ENCODE measurements at regions not wholly inside any gene's neighbourhood (a gene's known extent, or its start where the extent isn't known, plus 50 kb on each side); places are given as distances from the start of the nearest gene placed in this dataset.

- no peaks in the 10 kb centered on the region for H3K36me3 ChIP-seq (ENCODE audit: control insufficient read depth in 2 of 2, extremely low read depth in 1 of 2, insufficient read depth in 2 of 2, low read length in 2 of 2)
- DNase-seq (ENCODE audit: low read depth, low spot score) (no peak), FAIRE-seq (no peak)
- no peak overlapping the region for H3K4me3 ChIP-seq (ENCODE audit: control insufficient read depth in 2 of 3, extremely low read depth in 1 of 3, insufficient read depth in 2 of 3, low read depth in 1 of 3, low read length in 3 of 3)
- no peak for TF ChIP-seq CTCF (optimal IDR thresholded peaks at IDR 0.05 in 1 of 3, IDR thresholded peaks at IDR 0.05 in 1 of 3, conservative IDR thresholded peaks at IDR 0.05 in 1 of 3; ENCODE audit: extremely low read depth in 1 of 3, insufficient read depth in 2 of 3, low read length in 3 of 3)
- no peak for TF ChIP-seq EZH2 (IDR thresholded peaks at IDR 0.05; ENCODE audit: low read length)
- H3K9me1 ChIP-seq (ENCODE audit: control insufficient read depth, extremely low read depth, insufficient read depth, low read length) = no peaks in the 10 kb centered on the region
- H2AFZ ChIP-seq (ENCODE audit: control insufficient read depth, low read length) = no peak overlapping the region
- H3K4me2 ChIP-seq (ENCODE audit: control insufficient read depth, extremely low read depth, insufficient read depth, low read depth, low read length) = no peak overlapping the region
- H3K79me2 ChIP-seq (ENCODE audit: control insufficient read depth, insufficient read depth, low read length) = no peaks in the 10 kb centered on the region
- no peaks in the 10 kb centered on the region for H4K20me1 ChIP-seq (ENCODE audit: control insufficient read depth, extremely low read depth, insufficient read depth, low read length)
- H3K4me1 ChIP-seq (ENCODE audit: control insufficient read depth, extremely low read depth, insufficient read depth, low read length) = no peaks in the 10 kb centered on the region
- no peaks in the 10 kb centered on the region for H3K27me3 ChIP-seq (ENCODE audit: control insufficient read depth, extremely low read depth, insufficient read depth, low read length)
- dilution Hi-C loops (cut with MboI; ENCODE audit: extremely low pct_ligation_motif_present, low sequenced_read_pairs) = no loop called here
- H3K27ac ChIP-seq (ENCODE audit: control insufficient read depth, insufficient read depth, low read length) = no peak overlapping the region
- no peak overlapping the region for H3K9ac ChIP-seq (ENCODE audit: control insufficient read depth, extremely low read depth, insufficient read depth, low read length)
- H3K9me3 ChIP-seq (ENCODE audit: control insufficient read depth, low read depth, low read length) = no peaks in the 10 kb centered on the region
These were observed 268.3 kb downstream of the VAPA start for GRCh38 chr18:10182009-10182624.

DNA sequence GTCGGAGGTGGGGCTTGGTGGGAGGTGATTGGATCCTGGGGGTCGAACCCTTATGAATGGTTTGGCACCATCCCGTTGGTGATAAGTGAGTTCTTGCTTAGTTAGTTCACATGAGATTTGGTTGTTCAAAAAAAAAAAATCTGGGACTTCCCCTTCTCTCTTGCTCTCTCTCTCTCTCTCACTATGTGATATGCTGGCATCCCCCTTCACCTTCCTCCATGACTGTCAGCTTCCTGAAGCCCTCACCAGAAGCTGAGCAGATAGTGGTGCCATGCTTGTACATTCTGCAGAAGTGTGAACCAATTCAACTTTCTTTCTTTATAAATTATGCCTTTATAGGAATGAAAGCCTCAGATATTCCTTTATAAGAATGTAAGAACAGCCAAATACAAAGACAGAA lies 269.7 kb upstream of the APCDD1 start:
- H3K9me3 ChIP-seq (ENCODE audit: control insufficient read depth, low read depth, low read length) = no peaks in the 10 kb centered on the region
- no peaks in the 10 kb centered on the region for H4K20me1 ChIP-seq (ENCODE audit: control insufficient read depth, extremely low read depth, insufficient read depth, low read length)
- H3K27me3 ChIP-seq (ENCODE audit: control insufficient read depth, extremely low read depth, insufficient read depth, low read length) = no peaks in the 10 kb centered on the region
- H3K9me1 ChIP-seq (ENCODE audit: control insufficient read depth, extremely low read depth, insufficient read depth, low read length) = no peaks in the 10 kb centered on the region
- FAIRE-seq = no peak
- H3K4me1 ChIP-seq (ENCODE audit: control insufficient read depth, extremely low read depth, insufficient read depth, low read length) = no peaks in the 10 kb centered on the region
- no peak overlapping the region for H3K4me2 ChIP-seq (ENCODE audit: control insufficient read depth, extremely low read depth, insufficient read depth, low read depth, low read length)
- no peaks in the 10 kb centered on the region for H3K79me2 ChIP-seq (ENCODE audit: control insufficient read depth, insufficient read depth, low read length)
- no peaks in the 10 kb centered on the region for H3K36me3 ChIP-seq (ENCODE audit: control insufficient read depth in 2 of 2, extremely low read depth in 1 of 2, insufficient read depth in 2 of 2, low read length in 2 of 2)
- H3K4me3 ChIP-seq (ENCODE audit: control insufficient read depth in 2 of 3, extremely low read depth in 1 of 3, insufficient read depth in 2 of 3, low read depth in 1 of 3, low read length in 3 of 3) = no peak overlapping the region
- H2AFZ ChIP-seq (ENCODE audit: control insufficient read depth, low read length) = no peak overlapping the region
- DNase-seq (ENCODE audit: low read depth, low spot score) = no peak
- no peak overlapping the region for H3K27ac ChIP-seq (ENCODE audit: control insufficient read depth, insufficient read depth, low read length)
- TF ChIP-seq EZH2 (IDR thresholded peaks at IDR 0.05; ENCODE audit: low read length) = no peak
- no peak for TF ChIP-seq CTCF (optimal IDR thresholded peaks at IDR 0.05 in 1 of 3, IDR thresholded peaks at IDR 0.05 in 1 of 3, conservative IDR thresholded peaks at IDR 0.05 in 1 of 3; ENCODE audit: extremely low read depth in 1 of 3, insufficient read depth in 2 of 3, low read length in 3 of 3)
- dilution Hi-C loops (cut with MboI; ENCODE audit: extremely low pct_ligation_motif_present, low sequenced_read_pairs) = no loop called here
- H3K9ac ChIP-seq (ENCODE audit: control insufficient read depth, extremely low read depth, insufficient read depth, low read length) = no peak overlapping the region

All from keratinocyte (primary cell).